Mesendoderm (in vitro differentiated cells): ENCODE measurements at regions not wholly inside any gene's neighbourhood (a gene's known extent, or its start where the extent isn't known, plus 50 kb on each side); places are given as distances from the start of the nearest gene placed in this dataset.

Experiments
- DNase-seq: peaks from one replicate; pipeline ENCODE4 v3.0.0; 2013
- H2AK5ac ChIP-seq: 2 replicates; pipeline ENCODE4 v1.6.1; 2013; ENCODE audit warnings: low read length, inconsistent platforms
- H2BK120ac ChIP-seq: 2 replicates; pipeline ENCODE4 v1.6.1; 2013; ENCODE audit warnings: low read depth, mild to moderate bottlenecking, low read length, moderate library complexity, mixed read lengths
- H2BK15ac ChIP-seq: replicated peaks from 2 replicates; pipeline ENCODE4 v1.6.1; 2013; ENCODE audit warnings: low read depth, mild to moderate bottlenecking, moderate library complexity
- H2BK5ac ChIP-seq: 2 replicates; pipeline ENCODE4 v1.6.1; 2013; ENCODE audit warnings: low read length, inconsistent platforms
- H3K18ac ChIP-seq: 2 replicates; pipeline ENCODE4 v1.6.1; 2013; ENCODE audit warnings: mild to moderate bottlenecking, low read length, mixed read lengths
- H3K23ac ChIP-seq: one replicate; pipeline ENCODE4 v1.6.1; 2013; ENCODE audit warnings: low read length
- H3K27ac ChIP-seq: 2 replicates; pipeline ENCODE4 v1.5.1; 2013; ENCODE audit warnings: low read depth, mild to moderate bottlenecking, inconsistent platforms, low read length, moderate library complexity
- H3K27me3 ChIP-seq: 2 replicates; pipeline ENCODE4 v1.6.1; 2013; ENCODE audit warnings: low read length, control low read depth, mild to moderate bottlenecking, inconsistent platforms; ENCODE audit not compliant: insufficient read depth, poor library complexity
- H3K36me3 ChIP-seq: 2 replicates; pipeline ENCODE4 v1.6.1; 2013; ENCODE audit warnings: low read length, inconsistent platforms; ENCODE audit not compliant: control insufficient read depth, insufficient read depth
- H3K4ac ChIP-seq: one replicate; pipeline ENCODE4 v1.6.1; 2013; ENCODE audit warnings: low read depth, mild to moderate bottlenecking, low read length, moderate library complexity
- H3K4me1 ChIP-seq: 2 replicates; pipeline ENCODE4 v1.6.1; 2013; ENCODE audit warnings: low read depth, low read length, inconsistent platforms; ENCODE audit not compliant: control insufficient read depth
- H3K4me2 ChIP-seq: 2 replicates; pipeline ENCODE4 v1.6.1; 2013; ENCODE audit warnings: low read length
- H3K4me3 ChIP-seq: 2 replicates; pipeline ENCODE4 v1.5.1; 2013; ENCODE audit warnings: mild to moderate bottlenecking, low read length
- H3K56ac ChIP-seq: one replicate; pipeline ENCODE4 v1.6.1; 2013; ENCODE audit warnings: low read length
- H3K79me1 ChIP-seq: 2 replicates; pipeline ENCODE4 v1.6.1; 2013; ENCODE audit warnings: low read length, inconsistent platforms
- H3K79me2 ChIP-seq: 2 replicates; pipeline ENCODE4 v1.6.1; 2013; ENCODE audit warnings: mild to moderate bottlenecking, low read length; ENCODE audit not compliant: control insufficient read depth, insufficient read depth
- H3K9ac ChIP-seq: 2 replicates; pipeline ENCODE4 v1.6.1; 2013; ENCODE audit warnings: low read length, inconsistent platforms
- H4K5ac ChIP-seq: one replicate; pipeline ENCODE4 v1.6.1; 2013; ENCODE audit warnings: low read length
- H4K8ac ChIP-seq: one replicate; pipeline ENCODE4 v1.6.1; 2013; ENCODE audit warnings: low read depth, mild to moderate bottlenecking, control low read depth, low read length, moderate library complexity
- WGBS: extraction: QIAGEN DNeasy Blood & Tissue Kit; methylation state at CpG from one replicate; pipeline ENCODE4 v1.1.7; 2013; ENCODE audit warnings: low lambda C conversion rate, missing lambda C conversion rate; ENCODE audit not compliant: insufficient coverage; ENCODE audit errors: extremely low coverage; 5-methylcytosine and 5-hydroxymethylcytosine counted together

- no peak overlapping the region for H3K4ac ChIP-seq
- H3K56ac ChIP-seq: no peak overlapping the region
- H3K27me3 ChIP-seq: no peaks in the 10 kb centered on the region
- H4K8ac ChIP-seq: no peak overlapping the region
- no peak overlapping the region for H3K18ac ChIP-seq
- no peak overlapping the region for H2AK5ac ChIP-seq
- no peak for DNase-seq
- H3K4me2 ChIP-seq: no peak overlapping the region
- H3K4me3 ChIP-seq: no peak overlapping the region
- no peaks in the 10 kb centered on the region for H3K4me1 ChIP-seq
- H3K79me1 ChIP-seq: no peaks in the 10 kb centered on the region
- H3K23ac ChIP-seq: no peak overlapping the region
- H3K36me3 ChIP-seq: no peaks in the 10 kb centered on the region
- H2BK120ac ChIP-seq: no peak overlapping the region
- no peak overlapping the region for H2BK5ac ChIP-seq
- no peak overlapping the region for H4K5ac ChIP-seq
- H3K79me2 ChIP-seq: no peaks in the 10 kb centered on the region
- WGBS: no CpG with 5 or more reads among the region's 12 CpGs
- no peak overlapping the region for H3K9ac ChIP-seq
- no peak overlapping the region for H2BK15ac ChIP-seq
- H3K27ac ChIP-seq: no peak overlapping the region
Observed at GRCh38 chr5:164881442-164881841, 1376.0 kb downstream of the MAT2B start.

- H2BK5ac ChIP-seq: no peak overlapping the region
- H4K8ac ChIP-seq: no peak overlapping the region
- no CpG with 5 or more reads among the region's 3 CpGs for WGBS
Observed at GRCh38 chr5:164885179-164885578, 1379.8 kb downstream of the MAT2B start.

GRCh38 chr5:164893071-164893470, 1387.7 kb downstream of the MAT2B start:
- Histone ChIP-seq H3K36me3 (no peaks in the 10 kb centered on the region), H3K56ac (no peak overlapping the region), H3K4me3 (no peak overlapping the region)

More at GRCh38 chr5:164885179-164885578, 1379.8 kb downstream of the MAT2B start:
- Histone ChIP-seq H2BK120ac (no peak overlapping the region), H3K4me3 (no peak overlapping the region), H3K27me3 (no peaks in the 10 kb centered on the region), H3K4me1 (no peaks in the 10 kb centered on the region), H3K9ac (no peak overlapping the region), H3K18ac (no peak overlapping the region), H2AK5ac (no peak overlapping the region), H2BK15ac (no peak overlapping the region), H3K79me2 (no peaks in the 10 kb centered on the region), H3K79me1 (no peaks in the 10 kb centered on the region), H3K36me3 (no peaks in the 10 kb centered on the region), H3K4ac (no peak overlapping the region), H3K27ac (no peak overlapping the region), H3K4me2 (no peak overlapping the region), H3K23ac (no peak overlapping the region), H3K56ac (no peak overlapping the region), H4K5ac (no peak overlapping the region)
- DNase-seq: no peak

DNA sequence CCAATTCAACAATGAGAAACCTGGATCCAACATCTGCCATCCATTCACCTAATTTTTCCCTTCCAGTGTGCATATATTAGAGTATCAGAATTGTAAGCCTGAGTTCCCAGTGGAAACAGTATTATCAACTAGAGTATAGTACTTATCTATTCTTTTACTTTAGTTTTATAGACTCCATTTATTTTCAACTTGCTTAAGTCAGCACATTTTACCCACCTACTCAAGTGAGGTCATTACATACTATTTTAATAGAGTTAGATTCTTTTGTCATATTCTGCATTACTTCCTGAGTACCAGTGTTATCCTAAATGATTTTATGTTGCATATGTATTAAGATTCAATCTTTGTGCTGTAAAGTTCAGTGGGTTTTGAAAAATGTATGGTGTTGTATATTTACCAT, 1393.3 kb downstream of the MAT2B start:
- no peak overlapping the region for H3K56ac ChIP-seq
- H3K27me3 ChIP-seq: no peaks in the 10 kb centered on the region
- no peak overlapping the region for H2AK5ac ChIP-seq
- no peak overlapping the region for H3K4me2 ChIP-seq
- H2BK15ac ChIP-seq: no peak overlapping the region
- no peak overlapping the region for H3K4ac ChIP-seq
- DNase-seq: no peak
- no peaks in the 10 kb centered on the region for H3K79me1 ChIP-seq
- no peak overlapping the region for H4K5ac ChIP-seq
- H3K4me1 ChIP-seq: no peaks in the 10 kb centered on the region
- H3K36me3 ChIP-seq: no peaks in the 10 kb centered on the region
- no peak overlapping the region for H3K23ac ChIP-seq
- H3K18ac ChIP-seq: no peak overlapping the region
- H3K9ac ChIP-seq: no peak overlapping the region
- H3K79me2 ChIP-seq: no peaks in the 10 kb centered on the region
- no peak overlapping the region for H4K8ac ChIP-seq
- H3K27ac ChIP-seq: no peak overlapping the region
- no peak overlapping the region for H2BK120ac ChIP-seq
- H3K4me3 ChIP-seq: no peak overlapping the region
- no peak overlapping the region for H2BK5ac ChIP-seq

More at GRCh38 chr5:164893071-164893470, 1387.7 kb downstream of the MAT2B start:
- no peak overlapping the region for H3K9ac ChIP-seq
- H3K27ac ChIP-seq: no peak overlapping the region
- no peak overlapping the region for H2BK15ac ChIP-seq
- no peaks in the 10 kb centered on the region for H3K79me1 ChIP-seq
- H3K4ac ChIP-seq: no peak overlapping the region
- no peak overlapping the region for H3K4me2 ChIP-seq
- no peak overlapping the region for H3K23ac ChIP-seq
- H4K5ac ChIP-seq: no peak overlapping the region
- H4K8ac ChIP-seq: no peak overlapping the region
- H2BK5ac ChIP-seq: no peak overlapping the region
- H2BK120ac ChIP-seq: no peak overlapping the region
- no peaks in the 10 kb centered on the region for H3K27me3 ChIP-seq
- H3K79me2 ChIP-seq: no peaks in the 10 kb centered on the region
- H2AK5ac ChIP-seq: no peak overlapping the region
- no peak overlapping the region for H3K18ac ChIP-seq
- no CpG with 5 or more reads among the region's 5 CpGs for WGBS
- no peaks in the 10 kb centered on the region for H3K4me1 ChIP-seq
- DNase-seq: peak; percentile 31

- Histone ChIP-seq H3K23ac (no peak overlapping the region), H3K4me1 (no peaks in the 10 kb centered on the region)
Observed at GRCh38 chr5:164909673-164910072, 1404.3 kb downstream of the MAT2B start.

DNA sequence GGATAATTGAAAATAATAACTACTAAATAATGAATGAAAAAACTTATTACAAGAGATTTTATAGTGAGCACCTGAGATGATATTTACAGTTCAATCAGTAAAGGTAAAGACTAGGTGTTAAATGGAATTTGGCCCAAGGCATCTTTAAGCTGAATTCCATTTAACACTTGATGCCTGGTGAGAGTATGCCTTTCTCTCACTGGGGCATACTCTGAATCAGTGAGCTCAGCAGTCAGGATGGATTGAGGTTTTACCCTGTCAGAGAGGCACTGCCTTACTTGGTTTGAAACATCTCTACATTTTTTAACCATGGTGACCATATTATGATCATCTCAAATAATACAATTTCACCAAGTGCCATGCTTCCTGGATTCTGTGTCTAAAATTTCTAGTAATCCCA, 1416.3 kb downstream of the MAT2B start:
- Histone ChIP-seq H2AK5ac (no peak overlapping the region), H3K4me1 (no peaks in the 10 kb centered on the region), H3K79me2 (no peaks in the 10 kb centered on the region), H4K5ac (no peak overlapping the region), H3K4me3 (no peak overlapping the region), H3K4ac (no peak overlapping the region), H3K27ac (no peak overlapping the region), H3K79me1 (no peaks in the 10 kb centered on the region), H3K9ac (no peak overlapping the region), H3K18ac (no peak overlapping the region), H3K23ac (no peak overlapping the region), H3K4me2 (no peak overlapping the region), H2BK120ac (no peak overlapping the region), H3K56ac (no peak overlapping the region), H4K8ac (no peak overlapping the region), H3K27me3 (no peaks in the 10 kb centered on the region), H2BK5ac (no peak overlapping the region), H3K36me3 (no peaks in the 10 kb centered on the region), H2BK15ac (no peak overlapping the region)
- peak; percentile 54 for DNase-seq

More at GRCh38 chr5:164909673-164910072, 1404.3 kb downstream of the MAT2B start:
- Histone ChIP-seq H3K4ac (no peak overlapping the region), H2BK120ac (no peak overlapping the region), H3K4me2 (no peak overlapping the region), H2BK15ac (no peak overlapping the region), H2AK5ac (no peak overlapping the region), H3K27ac (no peak overlapping the region), H3K27me3 (no peaks in the 10 kb centered on the region), H4K5ac (no peak overlapping the region), H3K79me1 (no peaks in the 10 kb centered on the region), H2BK5ac (no peak overlapping the region), H3K36me3 (no peaks in the 10 kb centered on the region), H4K8ac (no peak overlapping the region), H3K56ac (no peak overlapping the region), H3K18ac (no peak overlapping the region), H3K4me3 (no peak overlapping the region), H3K9ac (no peak overlapping the region), H3K79me2 (no peaks in the 10 kb centered on the region)
- WGBS: no CpG with 5 or more reads among the region's 3 CpGs
- no peak for DNase-seq
